Fibroblast of the conjunctiva (primary cell): ENCODE measurements at regions not wholly inside any gene's neighbourhood (a gene's known extent, or its start where the extent isn't known, plus 50 kb on each side); places are given as distances from the start of the nearest gene placed in this dataset.

Experiments
- DNase-seq: peaks from one replicate; pipeline ENCODE4 v3.0.0-alpha.2; 2010; ENCODE audit warnings: low read depth

DNA sequence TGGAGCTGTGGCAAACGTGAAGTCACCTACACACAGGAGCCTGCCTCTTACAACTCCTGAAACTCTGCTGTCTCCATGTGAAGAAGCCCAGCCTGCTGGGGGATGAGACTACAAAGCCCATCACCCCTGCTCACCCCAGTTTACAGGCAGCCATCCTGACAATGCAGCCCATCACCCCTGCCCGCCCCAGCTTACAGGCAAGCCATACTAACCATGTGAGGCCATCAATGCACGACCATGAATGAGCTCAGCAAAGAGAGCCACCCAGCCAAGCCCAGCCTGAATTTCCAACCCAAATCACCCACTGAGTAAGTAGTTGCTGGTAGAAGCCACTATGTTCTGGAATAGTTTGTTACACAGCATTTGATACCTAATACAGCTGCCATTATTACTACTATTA, 185.4 kb upstream of the NSMCE3 start:
- no peak for DNase-seq

- no peak for DNase-seq
Observed at GRCh38 chr15:29454506-29454905, 184.9 kb upstream of the NSMCE3 start.

DNA sequence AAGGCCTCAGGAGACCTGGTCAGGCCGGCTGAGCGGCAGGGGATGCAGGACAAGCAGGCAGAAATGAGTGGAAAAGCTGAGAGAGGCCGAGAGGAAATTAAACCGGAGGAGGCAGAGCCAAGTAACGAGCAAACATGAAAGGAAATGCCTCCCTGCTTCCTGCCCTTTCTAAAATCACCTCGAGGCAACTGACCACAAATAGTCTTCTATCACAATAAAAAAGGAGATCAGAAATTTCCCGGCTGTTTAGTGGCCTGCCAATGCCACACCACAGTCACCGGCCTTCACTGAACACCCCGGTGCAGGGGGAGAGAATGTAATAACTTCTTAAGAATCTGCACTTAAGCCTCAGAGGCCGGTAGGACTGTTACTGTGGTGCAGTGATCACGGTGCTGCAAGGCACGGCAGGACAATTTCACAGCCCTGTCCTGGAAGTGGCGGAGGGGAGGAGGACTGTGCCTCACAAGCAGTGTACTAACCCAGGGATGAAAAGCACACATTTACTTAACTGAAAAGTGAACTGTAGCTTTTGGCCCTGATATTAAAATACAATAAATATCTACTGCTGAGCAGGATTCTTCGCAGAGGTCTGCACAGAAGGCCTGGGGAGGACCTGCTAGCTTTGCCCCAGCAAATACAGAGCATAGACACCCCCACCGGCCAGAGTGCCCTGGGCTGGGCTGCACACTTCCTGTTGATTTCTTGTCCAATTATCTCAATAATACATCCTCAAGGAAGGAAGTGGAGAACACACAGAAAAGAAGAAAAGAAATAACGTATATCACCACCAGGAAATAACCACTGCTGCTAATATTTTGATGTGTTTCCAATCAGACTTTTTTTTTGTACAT, 183.5 kb upstream of the NSMCE3 start:
- no peak for DNase-seq

DNA sequence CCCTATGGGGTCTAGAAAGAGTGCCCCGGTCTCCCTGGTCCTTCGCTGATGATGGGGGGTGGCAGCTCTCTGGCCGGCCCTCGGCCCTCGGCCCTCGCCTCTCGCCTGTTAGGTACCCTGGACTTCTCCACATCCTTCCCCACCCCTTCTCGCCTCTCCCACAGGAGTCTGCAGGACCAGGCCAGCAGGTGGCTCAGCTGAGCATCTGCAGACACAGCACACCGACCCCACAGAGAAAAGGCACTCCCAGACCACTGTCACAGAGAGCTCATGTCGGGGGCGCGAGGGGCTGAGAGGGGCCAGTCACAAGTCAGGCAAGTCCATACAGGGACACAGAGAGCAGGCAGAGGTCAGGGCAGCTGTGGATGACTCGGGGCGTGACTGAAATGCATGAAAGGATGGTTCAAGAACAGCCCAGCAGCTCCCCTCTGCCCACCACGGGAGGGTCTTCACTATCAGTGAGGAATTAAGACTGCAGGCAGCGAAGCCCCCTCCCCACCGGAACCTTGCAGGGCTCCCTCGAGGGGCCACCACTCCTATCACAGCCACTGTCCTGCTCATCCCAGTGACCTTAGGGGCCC, 181.7 kb upstream of the NSMCE3 start:
- DNase-seq = no peak

GRCh38 chr15:29449136-29449535, 179.5 kb upstream of the NSMCE3 start:
- DNase-seq = no peak

- no peak for DNase-seq
Observed at GRCh38 chr15:29448320-29448719, 178.7 kb upstream of the NSMCE3 start.

- DNase-seq = no peak
Observed at GRCh38 chr15:29446480-29446879, 176.9 kb upstream of the NSMCE3 start.

DNA sequence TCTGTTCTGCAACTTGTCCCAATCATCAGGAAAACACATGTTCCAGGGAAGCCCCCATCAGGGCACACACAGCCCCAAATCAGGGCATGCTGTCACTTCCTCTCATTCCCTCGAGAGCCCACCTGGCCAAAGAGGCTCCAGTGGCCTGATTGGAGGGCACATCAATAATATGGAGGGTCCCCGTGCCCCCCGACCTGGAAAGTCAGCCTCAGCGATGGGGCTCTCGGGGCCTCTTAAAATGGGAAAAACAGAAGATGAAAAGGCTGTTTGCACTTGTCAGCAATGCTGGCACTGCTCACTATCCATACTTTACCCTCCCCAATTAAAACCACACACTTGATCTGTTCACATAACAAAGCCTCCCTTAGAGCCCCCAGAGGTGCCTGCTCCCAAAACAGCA, 172.9 kb upstream of the NSMCE3 start:
- no peak for DNase-seq

- no peak for DNase-seq
Observed at GRCh38 chr15:29440541-29440940, 170.9 kb upstream of the NSMCE3 start.

DNA sequence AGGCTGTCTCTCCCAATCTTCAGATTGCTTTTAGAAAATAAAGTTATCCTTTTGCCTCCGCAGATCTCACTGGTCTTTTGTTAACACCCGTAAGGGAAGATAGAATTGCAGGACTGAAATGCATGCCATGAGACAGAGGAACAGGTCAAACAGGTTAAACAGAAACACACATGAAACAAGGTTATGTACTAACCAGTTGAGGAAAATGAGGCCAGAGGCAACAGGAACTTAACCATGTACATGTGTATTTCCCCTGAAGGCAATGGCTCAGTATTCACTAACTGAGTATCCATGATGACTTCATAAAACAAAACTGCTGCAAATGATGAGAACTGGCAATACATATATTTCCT, 169.1 kb upstream of the NSMCE3 start:
- DNase-seq = no peak

- DNase-seq = no peak
Observed at GRCh38 chr15:29437888-29438702, 168.5 kb upstream of the NSMCE3 start.

DNA sequence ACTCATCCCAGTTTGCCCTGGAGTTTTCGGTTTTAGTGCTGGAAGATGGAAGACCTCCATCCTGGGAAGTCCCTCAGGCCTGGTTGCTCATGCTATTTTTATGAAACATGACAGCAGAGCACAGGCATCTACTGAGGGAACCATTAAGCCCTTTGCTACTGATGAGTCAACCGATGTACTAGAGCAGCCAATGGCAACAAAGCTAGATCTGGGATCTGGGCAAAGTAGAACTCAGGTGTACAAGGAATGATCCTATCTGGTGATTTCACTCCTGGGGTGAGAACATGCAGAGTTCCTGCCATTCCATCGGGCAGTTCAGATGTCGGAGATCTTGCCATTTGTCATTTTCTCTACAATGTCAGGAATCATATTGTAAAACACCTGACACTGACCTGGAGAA, 166.2 kb upstream of the NSMCE3 start:
- DNase-seq = no peak

GRCh38 chr15:29434280-29434679, 164.7 kb upstream of the NSMCE3 start:
- no peak for DNase-seq

DNA sequence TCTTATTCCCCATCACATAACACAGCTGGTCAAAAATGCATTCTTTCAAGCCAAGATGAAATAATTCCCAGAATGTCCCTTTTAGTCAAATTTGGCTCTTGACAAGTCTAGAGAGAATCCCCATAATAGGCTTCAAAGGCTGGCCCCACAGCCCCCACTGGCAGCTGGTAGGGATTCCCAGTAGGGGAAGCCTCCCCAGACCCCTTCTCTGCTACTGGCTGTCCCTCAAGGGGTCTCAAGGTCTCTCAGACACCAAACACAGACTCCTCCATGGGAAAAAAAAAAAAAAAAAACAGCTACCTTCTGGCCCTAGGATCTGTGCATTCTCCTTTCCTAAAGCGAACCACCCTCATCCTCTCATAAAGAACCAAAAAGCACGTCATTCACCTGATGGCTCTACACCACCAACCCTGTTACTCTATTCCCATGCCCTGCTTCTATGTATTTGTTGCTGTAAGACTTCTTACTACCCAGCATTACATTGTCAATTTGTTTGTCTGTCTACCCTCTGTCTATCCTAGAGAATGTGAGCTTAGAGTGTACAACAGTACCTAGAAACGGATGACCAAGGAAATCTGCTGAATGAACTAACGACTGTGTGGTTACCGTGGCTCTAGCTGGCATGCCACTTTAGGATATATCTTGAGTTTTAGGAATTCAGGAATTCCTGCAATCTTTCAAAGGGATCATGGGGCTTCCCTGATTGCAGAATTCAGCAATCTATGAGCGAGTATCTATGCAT, 164.1 kb upstream of the NSMCE3 start:
- DNase-seq = no peak

DNA sequence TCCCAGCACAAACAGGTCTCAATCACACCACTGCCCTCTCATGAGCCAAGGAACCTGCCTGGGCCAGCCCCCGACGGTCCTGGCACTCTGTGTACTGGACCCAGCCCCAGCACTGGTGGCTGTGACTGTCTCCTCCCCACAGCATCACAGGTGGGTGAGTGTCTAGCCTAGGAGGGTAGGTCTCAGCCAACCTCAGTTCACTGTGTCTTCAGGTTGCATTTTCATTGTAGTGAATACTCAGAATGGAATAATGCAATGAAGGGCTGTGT, 163.4 kb upstream of the NSMCE3 start:
- DNase-seq = no peak

DNA sequence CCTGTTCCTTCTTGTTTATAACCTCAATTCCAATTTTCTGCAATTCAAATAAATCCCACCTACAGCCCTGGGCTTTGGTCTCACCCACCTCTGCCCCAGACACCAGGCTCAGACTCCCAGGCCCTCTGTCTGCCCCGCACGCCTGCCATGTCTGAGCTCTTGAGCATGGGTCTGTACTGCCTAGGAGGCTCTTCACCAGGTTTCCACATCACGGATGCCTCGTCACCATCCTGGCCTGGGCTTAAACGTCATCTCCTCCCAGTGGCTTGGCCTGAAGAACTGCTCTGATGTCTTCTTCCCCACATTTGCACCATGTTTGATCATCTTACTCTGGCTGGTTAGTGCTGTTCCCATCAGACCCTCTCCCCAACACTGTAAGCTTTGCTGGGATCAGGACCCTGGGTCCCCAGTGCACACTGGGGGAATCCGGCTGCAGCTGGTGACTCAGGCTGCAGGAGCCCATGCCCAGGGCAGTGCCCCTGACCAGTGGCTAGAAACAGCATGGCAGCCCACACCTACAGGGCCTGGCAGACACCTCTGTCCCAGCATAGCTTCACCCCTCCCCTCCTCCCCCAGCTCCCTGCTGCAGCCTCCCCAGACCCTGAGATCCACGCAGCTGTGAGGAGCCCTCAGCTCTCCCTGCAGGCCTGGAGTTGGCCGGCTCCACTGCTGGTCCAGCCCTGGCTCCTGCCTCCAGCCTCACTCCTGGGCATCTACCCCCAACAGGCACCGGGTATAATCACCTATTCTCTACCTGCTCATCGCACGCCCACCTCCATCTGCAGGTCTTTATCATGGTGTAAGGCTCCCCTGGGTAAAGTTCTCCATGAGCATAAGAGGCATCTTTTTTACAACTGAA, 162.8 kb upstream of the NSMCE3 start:
- no peak for DNase-seq

GRCh38 chr15:29430831-29431230, 161.2 kb upstream of the NSMCE3 start:
- no peak for DNase-seq

DNA sequence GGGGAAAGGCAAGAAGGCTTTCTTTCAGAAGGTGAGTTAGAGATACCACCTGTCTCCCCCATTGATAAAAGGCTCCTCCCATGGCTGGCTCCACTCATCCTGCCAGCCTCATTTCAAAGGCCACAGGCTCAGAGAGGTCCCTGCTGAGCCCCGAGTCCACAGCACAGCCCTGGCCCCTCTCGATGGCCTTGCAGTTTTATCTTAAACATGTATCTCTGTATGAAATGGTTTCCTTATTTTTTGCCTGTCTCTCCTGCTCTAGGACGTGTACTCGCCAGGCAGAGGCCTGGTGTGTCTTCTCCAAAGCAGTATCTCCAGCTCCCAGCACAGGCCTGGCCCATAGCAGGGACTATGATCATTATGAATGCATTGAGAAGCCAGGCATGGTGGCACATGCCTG, 160.5 kb upstream of the NSMCE3 start:
- no peak for DNase-seq

- no peak for DNase-seq
Observed at GRCh38 chr15:29429584-29429983, 160.0 kb upstream of the NSMCE3 start.

GRCh38 chr15:29428925-29429573, 159.4 kb upstream of the NSMCE3 start:
- no peak for DNase-seq

- no peak for DNase-seq
Observed at GRCh38 chr15:29425864-29426263, 156.2 kb upstream of the NSMCE3 start.
